ENCODE measurements at regions not wholly inside any gene's neighbourhood (a gene's known extent, or its start where the extent isn't known, plus 50 kb on each side); places are given as distances from the start of the nearest gene placed in this dataset.

DNA sequence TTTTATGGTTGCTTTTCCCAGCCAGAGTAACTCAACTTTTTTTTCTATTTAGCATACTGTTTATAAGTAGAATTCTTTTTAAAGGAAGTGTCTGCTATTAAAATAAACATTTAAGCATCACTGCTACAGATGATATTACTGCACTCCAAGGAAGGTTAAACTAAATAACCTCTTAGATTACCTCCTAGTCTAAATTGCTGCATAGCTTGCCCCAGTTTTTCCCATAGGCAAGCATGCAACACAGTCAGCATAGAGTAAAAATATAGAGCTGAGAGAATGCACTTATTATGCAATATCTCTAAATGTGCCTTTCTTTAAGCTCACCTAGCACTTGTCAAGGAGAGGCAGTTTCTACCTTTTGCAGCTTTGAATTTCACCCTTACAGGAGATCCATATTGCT, 1392.4 kb upstream of the CELF2 start:
- no peaks in the 10 kb centered on the region for H3K9me3 ChIP-seq
- H3K27ac ChIP-seq, result no peak overlapping the region
- no peak for DNase-seq
- no peaks in the 10 kb centered on the region for H3K36me3 ChIP-seq
- intact Hi-C loops (cut with DNase I), result no loop called here
- H3K4me1 ChIP-seq, result no peaks in the 10 kb centered on the region
- TF ChIP-seq CTCF (IDR thresholded peaks at IDR 0.05), result no peak
- H3K27me3 ChIP-seq, result no peaks in the 10 kb centered on the region
- no peak overlapping the region for H3K4me3 ChIP-seq

GRCh38 chr10:9634466-9634865, 1383.2 kb upstream of the CELF2 start:
- DNase-seq, result no peak
- Histone ChIP-seq H3K27ac (no peak overlapping the region), H3K4me3 (no peak overlapping the region), H3K36me3 (no peaks in the 10 kb centered on the region), H3K9me3 (no peaks in the 10 kb centered on the region), H3K4me1 (no peaks in the 10 kb centered on the region), H3K27me3 (no peaks in the 10 kb centered on the region)
- intact Hi-C loops (cut with DNase I), result no loop called here
- TF ChIP-seq POLR2A (IDR thresholded peaks at IDR 0.05) (no peak), CTCF (IDR thresholded peaks at IDR 0.05) (no peak)
- WGBS, 2 donors, result 22 to 31% methylated on average over 3 of the region's 3 CpGs

- no peaks in the 10 kb centered on the region for H3K36me3 ChIP-seq
- no peak for TF ChIP-seq CTCF (IDR thresholded peaks at IDR 0.05)
- no peak for TF ChIP-seq POLR2A (IDR thresholded peaks at IDR 0.05)
- intact Hi-C loops (cut with DNase I), result no loop called here
- DNase-seq, result no peak
- no peaks in the 10 kb centered on the region for H3K4me1 ChIP-seq
- no peaks in the 10 kb centered on the region for H3K9me3 ChIP-seq
- H3K27ac ChIP-seq, result no peak overlapping the region
- H3K27me3 ChIP-seq, result no peaks in the 10 kb centered on the region
- no peak overlapping the region for H3K4me3 ChIP-seq
- 44 to 56% methylated on average over 2 of the region's 2 CpGs for WGBS, 2 donors
Observed at GRCh38 chr10:9635691-9636090, 1382.0 kb upstream of the CELF2 start.

DNA sequence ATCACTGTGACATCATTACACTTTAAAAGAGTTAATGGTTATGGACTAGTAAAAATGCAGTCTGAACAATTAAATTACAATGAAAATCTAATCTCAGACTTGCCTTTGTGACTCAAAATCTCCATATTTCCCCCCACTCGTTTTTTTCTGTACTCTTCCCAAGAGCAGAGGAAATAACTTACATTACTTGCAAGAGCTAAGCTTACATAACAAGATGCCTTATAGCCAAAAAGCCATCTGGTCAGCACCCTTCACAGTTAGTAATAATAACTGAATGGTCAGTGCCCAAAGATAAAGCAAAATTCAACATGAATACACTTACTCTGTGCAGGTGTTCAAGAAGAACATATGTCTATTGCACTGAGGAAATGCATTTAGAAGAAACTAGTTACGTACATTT, 1381.5 kb upstream of the CELF2 start:
- WGBS, 2 donors, result 52% methylated on average over 2 of the region's 2 CpGs
- no peak overlapping the region for H3K27ac ChIP-seq
- H3K4me1 ChIP-seq, result no peaks in the 10 kb centered on the region
- no peak for DNase-seq
- TF ChIP-seq CTCF (IDR thresholded peaks at IDR 0.05) (no peak), POLR2A (IDR thresholded peaks at IDR 0.05) (no peak)
- intact Hi-C loops (cut with DNase I), result no loop called here
- no peaks in the 10 kb centered on the region for H3K36me3 ChIP-seq
- H3K4me3 ChIP-seq, result no peak overlapping the region
- H3K27me3 ChIP-seq, result no peaks in the 10 kb centered on the region
- no peaks in the 10 kb centered on the region for H3K9me3 ChIP-seq

- DNase-seq, result no peak
- H3K4me1 ChIP-seq, result no peaks in the 10 kb centered on the region
- no peaks in the 10 kb centered on the region for H3K27me3 ChIP-seq
- H3K4me3 ChIP-seq, result no peak overlapping the region
- intact Hi-C loops (cut with DNase I), result no loop called here
- no peaks in the 10 kb centered on the region for H3K36me3 ChIP-seq
- TF ChIP-seq POLR2A (IDR thresholded peaks at IDR 0.05) (no peak), CTCF (IDR thresholded peaks at IDR 0.05) (no peak)
- no peaks in the 10 kb centered on the region for H3K9me3 ChIP-seq
- H3K27ac ChIP-seq, result no peak overlapping the region
- WGBS, 2 donors, result 36 to 43% methylated on average over 1 of the region's 1 CpG
Observed at GRCh38 chr10:9643782-9644181, 1373.9 kb upstream of the CELF2 start.

All from esophagus squamous epithelium (tissue), 5 donors.